LHCN-M2 (cell line): ENCODE measurements at regions not wholly inside any gene's neighbourhood (a gene's known extent, or its start where the extent isn't known, plus 50 kb on each side); places are given as distances from the start of the nearest gene placed in this dataset.
"Not testable (repeated sequence)": the region's sequence is repeated elsewhere in the genome, so short reads cannot be mapped to it uniquely, and the experiment has no call there.

Source experiments
- DNase-seq: peaks from one replicate; pipeline ENCODE4 v3.0.0-alpha.2; 2012; ENCODE audit warnings: low read depth

DNA sequence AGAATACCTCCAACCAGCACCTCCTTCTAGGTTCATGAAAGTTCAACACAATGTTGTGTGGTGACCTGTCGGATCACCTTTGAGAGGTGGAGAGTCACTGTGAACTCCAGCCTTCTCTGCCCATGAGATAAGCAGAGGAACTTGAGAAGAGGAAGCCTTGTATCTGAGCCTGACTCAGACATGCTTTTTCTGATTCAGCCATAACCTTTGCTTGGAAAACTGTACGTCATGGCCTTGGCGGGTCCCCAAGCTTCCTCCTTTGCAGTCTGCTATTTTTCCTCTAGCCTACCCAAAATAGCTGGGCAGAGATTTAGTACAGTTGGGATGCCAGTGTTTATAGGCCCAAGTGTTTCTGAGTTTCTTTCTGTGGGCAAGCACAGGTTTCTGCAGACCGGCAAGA lies 274.7 kb downstream of the CETN3 start:
- DNase-seq, result peak; percentile 43

- no peak for DNase-seq
These were observed 275.2 kb downstream of the CETN3 start for GRCh38 chr5:90134381-90134780.

DNA sequence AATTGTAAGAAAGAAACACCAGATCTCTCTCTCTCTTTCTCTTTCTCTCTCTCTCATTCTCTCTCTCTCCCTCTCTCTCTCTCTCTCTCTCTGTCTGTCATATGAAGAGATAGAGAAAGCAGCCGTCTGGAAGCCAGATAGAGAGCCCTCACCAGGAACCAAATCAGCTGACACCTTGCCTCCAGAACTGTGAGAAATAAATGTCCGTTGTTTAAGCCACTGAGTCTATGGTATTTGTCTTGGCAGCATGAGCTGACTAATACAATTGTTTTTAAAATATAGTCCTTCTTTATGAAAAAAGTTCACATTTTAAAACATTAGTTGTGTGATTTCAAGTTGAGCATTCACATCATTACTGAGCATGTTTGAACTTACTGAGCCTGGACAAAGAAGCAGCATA lies 275.6 kb downstream of the CETN3 start:
- DNase-seq, result no peak

GRCh38 chr5:90131383-90132133 lies 278.0 kb downstream of the CETN3 start:
- DNase-seq, result no peak

DNA sequence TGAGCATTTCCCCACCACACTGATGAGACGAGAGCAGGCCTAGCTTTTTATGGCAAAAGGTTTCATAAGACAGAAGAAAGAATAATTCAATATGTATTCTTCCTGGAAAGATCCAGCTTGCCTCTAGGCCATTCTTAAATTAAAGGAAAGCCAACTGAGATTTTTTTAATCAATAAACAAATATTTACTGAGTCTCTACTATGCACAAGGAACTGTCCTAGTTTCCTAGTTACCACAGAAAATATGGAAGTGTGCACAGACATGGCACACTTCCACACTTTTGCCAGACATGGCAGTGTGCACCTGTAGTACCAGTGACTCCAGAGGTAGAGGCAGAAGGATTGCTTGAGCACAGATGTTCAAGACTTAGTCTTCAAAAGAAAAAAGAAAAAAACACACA lies 281.0 kb downstream of the CETN3 start:
- no peak for DNase-seq

DNA sequence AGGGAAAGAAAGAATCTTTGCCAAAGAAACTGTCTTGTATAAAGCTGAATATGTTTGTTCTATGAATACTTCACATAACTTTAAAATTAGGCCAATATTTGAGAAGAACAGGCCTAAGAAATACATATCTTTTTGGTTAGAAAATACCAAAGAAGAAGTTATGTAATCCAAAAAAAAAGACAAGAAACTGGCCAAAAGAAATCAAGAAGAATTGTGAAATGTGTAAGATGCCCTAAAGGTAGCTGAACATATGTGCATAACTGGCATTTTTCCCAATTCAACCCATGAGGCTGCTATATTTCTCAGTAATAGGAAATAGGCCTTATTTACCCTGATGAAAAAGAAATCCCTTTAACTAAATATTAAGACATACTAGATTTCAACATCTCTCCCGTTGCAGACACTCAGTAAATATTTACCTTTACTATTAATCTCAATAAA lies 290.0 kb downstream of the CETN3 start:
- no peak for DNase-seq

DNA sequence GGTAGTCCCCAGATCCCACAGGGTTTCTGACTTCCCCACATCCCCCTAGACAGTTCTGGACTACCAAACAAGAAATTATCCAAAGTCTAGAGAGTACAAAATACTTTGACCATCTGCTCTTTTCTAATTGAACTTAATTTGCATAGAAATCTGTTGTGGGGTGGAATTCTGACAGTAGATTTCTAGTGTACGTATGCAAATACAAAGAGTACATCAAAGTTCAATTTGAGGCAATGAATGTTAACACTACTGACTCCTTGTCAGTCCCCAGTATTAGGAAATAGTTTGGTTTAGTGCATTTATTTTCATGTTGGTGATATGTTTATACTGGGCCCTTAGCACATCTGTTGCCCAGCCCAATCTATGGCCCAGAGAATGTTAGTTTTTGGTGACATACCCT lies 292.6 kb downstream of the CETN3 start:
- DNase-seq, result no peak

DNA sequence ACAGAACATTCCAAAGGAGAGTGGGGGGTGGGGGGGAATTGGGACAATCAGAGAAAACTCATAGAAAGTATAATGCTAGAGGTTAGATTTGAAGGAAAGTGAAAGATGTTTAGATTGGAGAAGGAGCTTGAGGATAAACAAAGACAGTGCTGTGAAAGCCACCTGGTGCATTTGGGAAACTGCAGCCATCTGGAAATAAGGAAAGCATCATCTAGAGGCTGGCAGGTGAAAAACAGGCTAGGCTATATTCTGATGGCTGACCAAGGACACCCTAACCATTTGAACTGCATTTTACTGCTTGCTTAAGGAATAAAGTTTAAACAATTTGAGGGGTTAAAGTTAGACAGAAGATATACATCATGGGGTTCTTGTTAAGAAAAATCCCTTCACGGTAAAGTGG lies 296.4 kb downstream of the CETN3 start:
- DNase-seq, result no peak

DNA sequence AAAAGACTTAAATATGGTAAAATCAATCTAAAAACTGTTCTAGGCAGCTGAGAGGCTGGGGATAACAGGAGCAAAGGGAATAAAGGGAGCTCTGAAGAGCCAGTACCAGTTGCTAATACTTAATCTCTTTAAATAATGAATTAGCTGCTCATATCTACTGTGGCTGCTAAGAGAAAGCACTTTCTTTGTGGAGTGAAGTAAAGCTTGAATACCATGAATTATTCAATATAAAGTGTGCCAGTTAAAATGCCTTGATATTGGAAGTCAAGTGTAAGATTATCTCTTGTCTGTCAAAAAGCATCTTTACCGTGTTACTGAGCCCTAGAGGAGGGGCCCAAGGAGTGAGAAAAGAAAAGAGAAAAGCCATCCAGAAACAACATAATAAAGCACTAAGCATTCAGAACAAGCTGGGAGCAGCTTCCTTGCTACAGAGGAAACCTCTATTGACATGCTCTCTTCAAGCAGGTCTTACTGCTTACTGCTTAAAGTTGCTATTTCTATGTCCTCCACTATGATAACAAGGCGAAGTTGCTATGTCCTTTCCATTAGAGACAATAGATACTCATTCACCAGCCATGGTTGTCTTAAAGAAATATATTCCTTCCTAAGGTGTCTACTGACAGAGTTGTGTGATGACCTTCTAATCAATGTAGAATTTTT lies 297.4 kb downstream of the CETN3 start:
- DNase-seq, result no peak

DNA sequence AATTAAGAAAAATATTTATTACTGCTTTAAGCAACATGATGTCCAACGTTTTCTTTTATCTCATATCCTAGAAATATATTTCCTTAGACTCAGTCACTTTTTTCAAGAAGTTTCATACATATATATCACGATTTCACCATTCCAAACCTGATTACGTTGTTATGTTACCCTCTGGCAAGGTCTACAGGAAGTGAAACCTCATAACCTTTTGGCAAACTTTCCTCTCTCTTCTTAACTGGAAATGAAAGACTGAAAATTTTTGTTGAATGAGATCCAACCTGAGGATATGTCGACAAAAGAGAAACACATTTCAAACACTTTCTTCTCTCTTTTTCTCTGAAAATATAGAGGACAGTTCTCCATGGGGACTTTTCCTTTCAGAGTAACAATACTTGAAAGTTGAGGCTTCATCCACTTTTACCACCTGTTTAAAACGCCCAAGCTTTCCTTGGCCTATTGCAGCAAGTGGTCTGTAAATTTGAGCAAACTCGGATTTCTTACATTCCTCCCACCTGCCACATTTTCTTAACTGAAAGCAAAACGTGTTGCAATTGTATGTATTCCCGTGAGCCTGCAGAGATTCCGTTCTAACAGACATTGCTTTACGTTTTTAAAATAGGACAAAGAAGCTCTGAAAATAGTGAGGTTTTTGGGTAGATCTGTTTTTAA lies 298.1 kb downstream of the CETN3 start:
- DNase-seq, result no peak

- no peak for DNase-seq
These were observed 300.3 kb downstream of the CETN3 start for GRCh38 chr5:90109285-90109684.

- DNase-seq, result no peak
These were observed 310.5 kb downstream of the CETN3 start for GRCh38 chr5:90099099-90099498.

GRCh38 chr5:90097082-90097477 lies 312.5 kb downstream of the CETN3 start:
- no peak for DNase-seq

- peak; percentile 89 for DNase-seq
These were observed 313.0 kb downstream of the CETN3 start for GRCh38 chr5:90096415-90097081.

DNA sequence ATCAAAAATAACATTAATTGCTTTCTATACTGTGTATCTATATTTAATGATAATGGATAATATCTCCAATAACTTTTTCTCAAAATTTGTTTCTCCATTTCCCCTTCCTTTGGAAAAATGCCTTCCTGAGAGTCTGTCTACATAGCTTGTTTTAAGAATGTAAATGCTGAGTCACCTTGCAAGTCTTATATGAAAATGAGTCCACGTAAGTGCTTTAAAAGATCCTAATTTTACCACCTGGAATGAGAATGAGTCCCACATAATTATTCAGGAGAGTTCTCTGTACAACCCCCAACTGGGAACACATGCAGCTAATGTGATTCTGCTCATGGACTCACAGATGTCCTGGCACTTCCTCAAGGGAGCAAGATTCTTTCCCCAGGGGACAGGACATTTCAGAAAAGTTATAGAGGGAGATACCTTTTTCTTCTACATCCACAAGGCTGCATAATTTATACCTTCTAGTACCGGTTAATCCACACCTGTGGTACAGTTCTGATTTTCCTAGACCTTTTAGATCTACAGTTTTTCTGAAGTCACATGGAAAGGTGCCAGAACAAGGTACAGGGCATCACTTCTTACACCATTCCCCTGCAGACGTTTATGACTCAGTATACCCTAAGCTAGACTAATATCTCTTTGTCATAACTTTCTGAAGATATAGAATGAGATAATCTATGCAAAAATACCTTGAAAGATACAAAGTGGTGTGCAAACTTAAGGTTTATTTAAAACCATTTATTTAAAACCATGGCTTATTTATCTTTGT lies 314.1 kb downstream of the CETN3 start:
- DNase-seq, result no peak

- no peak for DNase-seq
These were observed 315.6 kb downstream of the CETN3 start for GRCh38 chr5:90093751-90094485.

DNA sequence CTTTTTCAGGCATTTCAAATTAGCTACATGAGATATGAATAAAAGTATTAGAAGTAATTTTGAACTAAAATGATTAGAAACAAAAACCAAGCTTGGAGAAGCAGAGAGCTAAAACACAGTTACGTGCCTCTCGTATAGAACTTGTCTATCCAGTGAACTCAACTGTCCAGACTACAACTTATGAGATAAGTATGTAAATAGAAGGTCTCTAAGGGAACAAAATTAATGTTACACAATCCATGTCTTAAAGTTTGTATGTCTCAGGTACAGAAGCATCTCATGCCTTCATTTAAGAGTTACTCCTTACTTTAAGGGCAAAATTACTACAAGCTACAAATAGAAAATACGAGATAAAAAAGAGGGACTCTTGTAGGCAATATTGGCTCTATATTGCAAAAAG lies 316.8 kb downstream of the CETN3 start:
- DNase-seq, result no peak

DNA sequence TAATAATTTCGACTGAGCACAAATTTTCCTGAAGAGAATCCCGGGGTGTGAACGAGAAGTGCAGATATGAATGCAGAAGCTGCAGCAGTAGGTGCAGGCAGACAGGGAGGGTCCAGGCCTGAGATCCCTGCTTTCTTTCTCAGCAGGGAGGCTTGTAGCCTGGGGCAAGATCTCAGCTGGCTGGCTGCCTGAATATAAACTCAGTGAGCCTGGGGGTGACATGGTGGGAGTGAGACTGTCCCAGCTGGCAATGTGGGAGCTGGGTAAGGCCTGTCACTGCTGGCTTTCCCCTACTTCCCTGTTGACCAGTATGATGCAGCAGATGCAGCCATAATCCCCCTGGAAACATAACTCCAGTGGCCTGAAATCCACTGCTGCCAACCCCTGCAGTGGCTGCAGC lies 325.2 kb downstream of the CETN3 start:
- no peak for DNase-seq

DNA sequence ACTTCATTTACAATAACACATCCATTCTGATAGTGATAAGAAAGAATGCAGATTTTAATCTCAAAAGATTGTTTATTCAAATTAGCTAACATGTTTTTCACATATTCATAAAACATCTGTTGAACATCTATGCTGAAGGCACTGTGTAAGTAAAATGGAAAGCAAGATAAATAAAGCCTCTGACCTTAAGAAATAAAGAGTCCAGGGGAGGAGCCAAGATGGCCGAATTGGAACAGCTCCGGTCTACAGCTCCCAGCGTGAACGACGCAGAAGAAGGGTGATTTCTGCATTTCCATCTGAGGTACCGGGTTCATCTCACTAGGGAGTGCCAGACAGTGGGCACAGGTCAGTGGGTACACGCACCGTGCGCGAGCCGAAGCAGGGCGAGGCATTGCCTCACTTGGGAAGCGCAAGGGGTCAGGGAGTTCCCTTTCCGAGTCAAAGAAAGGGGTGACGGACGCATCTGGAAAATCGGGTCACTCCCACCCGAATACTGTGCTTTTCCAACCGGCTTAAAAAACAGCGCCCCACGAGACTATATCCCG lies 336.5 kb downstream of the CETN3 start:
- DNase-seq, result not testable (repeated sequence)

DNA sequence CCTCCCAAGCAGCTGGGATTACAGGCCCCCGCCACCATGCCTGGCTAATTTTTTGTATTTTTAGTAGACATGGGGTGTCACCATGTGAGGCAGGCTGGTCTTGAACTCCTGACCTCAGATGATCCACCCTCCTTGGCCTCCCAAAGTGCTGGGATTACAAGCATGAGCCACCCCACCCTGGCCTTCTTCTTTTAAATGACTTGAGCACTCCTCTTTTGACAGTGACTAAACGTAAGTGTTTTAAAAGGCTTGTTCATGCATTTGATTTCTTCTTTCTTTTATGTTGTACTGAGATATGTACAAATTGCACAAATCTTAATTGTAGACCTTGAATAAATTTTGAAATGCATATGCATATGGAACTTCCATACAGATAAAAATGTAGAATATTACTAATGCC lies 337.9 kb downstream of the CETN3 start:
- no peak for DNase-seq

GRCh38 chr5:90071066-90071465 lies 338.5 kb downstream of the CETN3 start:
- no peak for DNase-seq
